GM12878 (cell line): ENCODE measurements at regions not wholly inside any gene's neighbourhood (a gene's known extent, or its start where the extent isn't known, plus 50 kb on each side); places are given as distances from the start of the nearest gene placed in this dataset.

ENCODE experiments used
- ATAC-seq: fragments of 200-7000 bp; cut with Tn5 transposase; 3 replicates; pipeline ENCODE4 v1.9.1; 2020; ENCODE audit warnings: mild to moderate bottlenecking, moderate library complexity
- BruUV-seq: library from RNA; stranded (reverse); fragments of 400-500 nt; replicated peaks from 2 replicates; lab custom pipeline; 2021; lab: Mats Ljungman, UMichigan
- CTCF ChIA-PET: fragments of 300-600 bp; sonication (Branson Sonifier 250); formaldehyde crosslinking; extraction: SDS; loops from one replicate; lab custom pipeline; 2021; ENCODE audit warnings: inconsistent platforms; lab: Yijun Ruan, JAX
- POLR2A ChIA-PET: fragments of 350-600 bp; formaldehyde crosslinking; extraction: SDS; loops from one replicate; lab custom pipeline; 2021; ENCODE audit warnings: inconsistent platforms; lab: Charles Lee
- RAD21 ChIA-PET: fragments of 300-600 bp; sonication (Branson Sonifier 250); formaldehyde crosslinking; loops from one replicate; lab custom pipeline; 2023; ENCODE audit warnings: antibody characterized with exemption; ENCODE audit not compliant: unreplicated experiment; lab: Charles Lee
- SMC1A ChIA-PET: fragments of 300-600 bp; sonication (Branson Sonifier 250); formaldehyde crosslinking; loops from one replicate; lab custom pipeline; 2023; ENCODE audit not compliant: unreplicated experiment, uncharacterized antibody; lab: Charles Lee
- DNase-seq: peaks from one replicate; pipeline ENCODE4 v3.0.0-alpha.2; 2011; ENCODE audit warnings: low read depth, low spot score
- FAIRE-seq: peaks from 3 replicates; lab custom pipeline; 2011; peaks lifted over from hg19 to GRCh38; lab: Jason Lieb, UNC
- H2AFZ ChIP-seq: 2 replicates; pipeline ENCODE4 v1.6.0; 2011; ENCODE audit warnings: low read depth, low read length, control low read depth; ENCODE audit not compliant: control insufficient read depth
- H3K27ac ChIP-seq: 2 replicates; pipeline ENCODE4 v1.5.1; 2011; ENCODE audit warnings: control low read depth; ENCODE audit not compliant: control insufficient read depth, insufficient read depth
- H3K27me3 ChIP-seq, 2 experiments: replicated peaks in 1 of 2; 2 replicates each; pipeline versions ENCODE4 v1.6.0 to v1.6.1; 2011; ENCODE audit warnings: low read length in 1 of 2; ENCODE audit not compliant: control insufficient read depth in 2 of 2, insufficient read depth in 2 of 2
- H3K36me3 ChIP-seq, 2 experiments: 2 replicates each; pipeline ENCODE4 v1.5.1; 2011; ENCODE audit warnings: low read length in 1 of 2; ENCODE audit not compliant: control insufficient read depth in 2 of 2, insufficient read depth in 2 of 2
- H3K4me1 ChIP-seq: 2 replicates; pipeline ENCODE4 v1.6.1; 2011; ENCODE audit warnings: mild to moderate bottlenecking, low read length, moderate library complexity, mixed read lengths; ENCODE audit not compliant: control insufficient read depth, insufficient read depth
- H3K4me2 ChIP-seq: 2 replicates; pipeline ENCODE4 v1.6.0; 2011; ENCODE audit warnings: control low read depth; ENCODE audit not compliant: control insufficient read depth, insufficient read depth
- H3K4me3 ChIP-seq: fragments of 200-600 bp; sonication (generic); 2 replicates; pipeline ENCODE4 v1.5.1; 2016
- H3K79me2 ChIP-seq: 2 replicates; pipeline ENCODE4 v1.6.0; 2011; ENCODE audit warnings: low read length; ENCODE audit not compliant: control insufficient read depth, insufficient read depth
- H3K9ac ChIP-seq: 2 replicates; pipeline ENCODE4 v1.8.0; 2011; ENCODE audit warnings: low read length, control low read depth, mixed read lengths; ENCODE audit not compliant: control insufficient read depth, insufficient read depth
- H3K9me3 ChIP-seq: replicated peaks from 3 replicates; pipeline ENCODE4 v1.5.1; 2011; ENCODE audit warnings: mild to moderate bottlenecking, low read length; ENCODE audit not compliant: control insufficient read depth, insufficient read depth
- H4K20me1 ChIP-seq: 2 replicates; pipeline ENCODE4 v1.6.0; 2011; ENCODE audit not compliant: control insufficient read depth, insufficient read depth
- BMI1 ChIP-seq: fragments of 450-650 bp; IDR thresholded peaks from 2 replicates; pipeline ENCODE4 v1.6.1; 2016; ENCODE audit warnings: mild to moderate bottlenecking, moderate library complexity, borderline replicate concordance
- CBX5 ChIP-seq: sonication (generic); IDR thresholded peaks from 2 replicates; pipeline ENCODE4 v1.6.1; 2016; ENCODE audit warnings: low read depth, moderate library complexity, mild to moderate bottlenecking, inconsistent platforms
- EED ChIP-seq: sonication (generic); IDR thresholded peaks from 2 replicates; pipeline ENCODE4 v1.6.1; 2016; ENCODE audit warnings: antibody characterized with exemption, low read depth
- GATAD2B ChIP-seq: fragments of 450-650 bp; conservative IDR thresholded peaks from 2 replicates; pipeline ENCODE4 v1.6.1; 2017; ENCODE audit warnings: low read depth, mild to moderate bottlenecking, moderate library complexity
- JUND ChIP-seq: IDR thresholded peaks from 2 replicates; pipeline ENCODE4 v1.6.1; 2012; ENCODE audit warnings: low read depth, mild to moderate bottlenecking, low read length, improper control_type of control experiment, moderate library complexity
- LARP7 ChIP-seq: fragments of 450-650 bp; IDR thresholded peaks from 2 replicates; pipeline ENCODE4 v1.6.1; 2017; ENCODE audit warnings: mild to moderate bottlenecking
- MEF2B ChIP-seq: fragments of 450-650 bp; IDR thresholded peaks from 2 replicates; pipeline ENCODE4 v1.6.1; 2018; ENCODE audit warnings: mild to moderate bottlenecking, moderate library complexity; ENCODE audit not compliant: partially characterized antibody, poor library complexity, severe bottlenecking
- NBN ChIP-seq: fragments of 450-650 bp; IDR thresholded peaks from 2 replicates; pipeline ENCODE4 v1.6.1; 2016
- SIN3A ChIP-seq: IDR thresholded peaks from 2 replicates; pipeline ENCODE4 v1.6.1; 2012; ENCODE audit warnings: low read depth, low read length, improper control_type of control experiment
- SP1 ChIP-seq: IDR thresholded peaks from one replicate; pipeline ENCODE4 v1.6.1; 2011; ENCODE audit warnings: low read depth, low read length
- TBL1XR1 ChIP-seq: IDR thresholded peaks from 2 replicates; pipeline ENCODE4 v1.6.1; 2012; ENCODE audit warnings: low read depth, low read length, improper control_type of control experiment
- TCF3 ChIP-seq: IDR thresholded peaks from 2 replicates; pipeline ENCODE4 v1.6.1; 2012; ENCODE audit warnings: low read depth, mild to moderate bottlenecking, low read length, borderline replicate concordance; ENCODE audit not compliant: insufficient read depth
- ZNF274 ChIP-seq: IDR thresholded peaks from one replicate; pipeline ENCODE4 v1.8.0; 2011; ENCODE audit not compliant: insufficient read length, insufficient read depth
- ZNF592 ChIP-seq: fragments of 450-650 bp; IDR thresholded peaks from 2 replicates; pipeline ENCODE4 v1.6.1; 2017; ENCODE audit warnings: mild to moderate bottlenecking, moderate library complexity
- ZNF687 ChIP-seq: fragments of 450-650 bp; IDR thresholded peaks from 2 replicates; pipeline ENCODE4 v1.6.1; 2017; ENCODE audit warnings: mild to moderate bottlenecking, moderate library complexity
- WGBS: methylation state at CpG from one replicate; pipeline ENCODE4 v1.1.6; 2016; ENCODE audit warnings: low lambda C conversion rate; ENCODE audit not compliant: insufficient replicate concordance, insufficient coverage; ENCODE audit errors: missing lambda C conversion rate; 5-methylcytosine and 5-hydroxymethylcytosine counted together
- in situ Hi-C: fragments of 300-500 bp; cut with MboI; formaldehyde crosslinking; loops from 9 replicates; pipeline ENCODE4 v1.14.3; 2018; ENCODE audit warnings: mixed read lengths
- intact Hi-C: fragments of 100-400 bp; cut with micrococcal nuclease; formaldehyde crosslinking; loops from one replicate; pipeline ENCODE4 v1.14.2; 2022; ENCODE audit not compliant: unreplicated experiment

- RAD21 ChIA-PET, result no interaction called here
- no peak for TF ChIP-seq EED
- TF ChIP-seq MEF2B, result no peak
- TF ChIP-seq BMI1, result no peak
- no peak for TF ChIP-seq TCF3
- no peak for TF ChIP-seq ZNF274
- TF ChIP-seq ZNF687, result no peak
- TF ChIP-seq SP1, result no peak
- no peak for TF ChIP-seq JUND
- no peak for TF ChIP-seq TBL1XR1
- no peak for TF ChIP-seq LARP7
- TF ChIP-seq GATAD2B, result no peak
- TF ChIP-seq SIN3A, result no peak
- TF ChIP-seq NBN, result no peak
- TF ChIP-seq ZNF592, result no peak
- no peak for TF ChIP-seq CBX5
- Histone ChIP-seq H3K4me3 (no peak overlapping the region), H3K9me3 (no peaks in the 10 kb centered on the region), H3K4me1 (no peaks in the 10 kb centered on the region), H4K20me1 (no peaks in the 10 kb centered on the region), H3K27me3 (no peaks in the 10 kb centered on the region), H3K4me2 (no peak overlapping the region), H2AFZ (no peak overlapping the region), H3K27ac (no peak overlapping the region), H3K36me3 (no peaks in the 10 kb centered on the region), H3K9ac (no peak overlapping the region), H3K79me2 (no peaks in the 10 kb centered on the region)
- 30% methylated on average over 9 of the region's 9 CpGs for WGBS
- CTCF ChIA-PET, result interaction anchor here (0.8 to 6.3 kb wide), 2 partner anchors 57 to 209 kb away, joined by 3 to 38 read pairs; no protein-coding TSS in a partner anchor
- SMC1A ChIA-PET, result no interaction called here
- no peak for FAIRE-seq
- BruUV-seq, result no TSS peak
- in situ Hi-C loops, result no loop called here
- POLR2A ChIA-PET, result no interaction called here
- no peak for ATAC-seq
- intact Hi-C loops, result no loop called here
- no peak for DNase-seq
These were observed 308.1 kb downstream of the CDH26 start for GRCh38 chr20:60266177-60266823.
